T-helper 1 cell treated with Interleukin-12 subunit alpha and Interleukin-12 subunit beta and Interleukin-4 antibody, amounts not matched to agents 30 μg/mL and 1 μg/mL, for 36 hours (primary cell): ENCODE measurements at regions not wholly inside any gene's neighbourhood (a gene's known extent, or its start where the extent isn't known, plus 50 kb on each side); places are given as distances from the start of the nearest gene placed in this dataset.
"Not testable (repeated sequence)": the region's sequence is repeated elsewhere in the genome, so short reads cannot be mapped to it uniquely, and the experiment has no call there.

Experiments
- H3K27ac Mint-ChIP-seq: one replicate; pipeline ENCODE4 v1.8.0; 2021; ENCODE audit warnings: mild to moderate bottlenecking, mixed read lengths
- H3K27me3 Mint-ChIP-seq: one replicate; pipeline ENCODE4 v1.8.0; 2021; ENCODE audit warnings: low read depth, mixed read lengths
- H3K36me3 Mint-ChIP-seq: one replicate; pipeline ENCODE4 v1.8.0; 2021; ENCODE audit warnings: low read depth, mixed read lengths
- H3K4me1 Mint-ChIP-seq: one replicate; pipeline ENCODE4 v1.8.0; 2021; ENCODE audit warnings: low read depth, mixed read lengths
- H3K4me3 Mint-ChIP-seq: one replicate; pipeline ENCODE4 v1.8.0; 2021; ENCODE audit warnings: mild to moderate bottlenecking, moderate library complexity, mixed read lengths
- H3K9me3 Mint-ChIP-seq: one replicate; pipeline ENCODE4 v1.8.0; 2021; ENCODE audit warnings: mixed read lengths

GRCh38 chr12:31906557-31907301 is 52.5 kb upstream of the RESF1 start:
- Mint-ChIP-seq H3K36me3 (peaks cover 37% of the 10 kb centered on the region), H3K4me1 (peaks cover 9% of the 10 kb centered on the region), H3K9me3 (peaks cover 47% of the 10 kb centered on the region), H3K4me3 (no peak overlapping the region), H3K27ac (peak overlapping the region; percentile 37), H3K27me3 (no peaks in the 10 kb centered on the region)

- H3K36me3 Mint-ChIP-seq = peaks cover 46% of the 10 kb centered on the region
- H3K27me3 Mint-ChIP-seq = no peaks in the 10 kb centered on the region
- no peak overlapping the region for H3K27ac Mint-ChIP-seq
- H3K9me3 Mint-ChIP-seq = peaks cover 50% of the 10 kb centered on the region
- H3K4me1 Mint-ChIP-seq = peaks cover 25% of the 10 kb centered on the region
- H3K4me3 Mint-ChIP-seq = no peak overlapping the region
Observed at GRCh38 chr12:31903025-31903424, 56.2 kb upstream of the RESF1 start.

DNA sequence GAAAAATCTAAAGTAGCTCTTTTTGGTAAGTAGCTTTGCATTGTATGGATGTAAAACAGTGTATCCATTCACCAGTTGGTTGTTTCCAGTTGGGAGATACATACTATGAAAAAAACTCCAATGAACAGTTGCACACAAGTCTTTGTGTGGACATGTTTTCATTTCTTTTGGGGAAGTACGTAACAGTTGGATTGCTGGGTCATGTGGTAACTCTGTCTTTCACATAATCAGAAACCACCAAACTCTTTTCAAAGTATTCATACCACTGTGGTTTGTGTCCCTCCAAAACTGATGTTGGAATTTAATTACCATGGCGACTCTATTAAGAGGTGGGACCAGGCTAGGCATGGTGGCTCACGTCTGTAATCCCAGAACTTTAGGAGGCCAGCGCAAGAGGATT is 58.9 kb upstream of the RESF1 start:
- H3K36me3 Mint-ChIP-seq = peaks cover 47% of the 10 kb centered on the region
- H3K27me3 Mint-ChIP-seq = no peaks in the 10 kb centered on the region
- peaks cover 48% of the 10 kb centered on the region for H3K9me3 Mint-ChIP-seq
- peak overlapping the region; percentile 31 for H3K27ac Mint-ChIP-seq
- H3K4me1 Mint-ChIP-seq = peaks cover 37% of the 10 kb centered on the region
- no peak overlapping the region for H3K4me3 Mint-ChIP-seq

DNA sequence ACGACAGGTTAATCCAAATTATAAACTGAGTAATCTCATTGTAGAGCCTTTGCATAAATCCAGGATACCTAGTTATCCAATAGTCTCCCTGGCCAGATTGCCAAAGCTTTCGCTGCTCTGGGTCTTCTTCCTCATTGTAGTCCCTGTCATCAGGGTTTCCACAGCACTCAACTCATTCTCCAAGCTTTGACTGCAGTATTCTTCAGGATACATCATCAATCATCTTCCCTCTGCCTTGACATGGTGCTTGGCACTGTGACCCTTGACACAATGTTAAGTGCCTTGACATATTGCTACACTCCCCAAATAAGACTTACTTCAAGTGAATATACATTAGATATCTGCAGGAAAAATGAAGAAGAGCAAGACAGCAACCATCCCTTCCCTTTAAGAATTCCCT is 60.1 kb upstream of the RESF1 start:
- Mint-ChIP-seq H3K9me3 (peaks cover 55% of the 10 kb centered on the region), H3K36me3 (peaks cover 52% of the 10 kb centered on the region), H3K4me1 (peaks cover 42% of the 10 kb centered on the region), H3K4me3 (no peak overlapping the region), H3K27me3 (no peaks in the 10 kb centered on the region), H3K27ac (peak overlapping the region; percentile 53)

DNA sequence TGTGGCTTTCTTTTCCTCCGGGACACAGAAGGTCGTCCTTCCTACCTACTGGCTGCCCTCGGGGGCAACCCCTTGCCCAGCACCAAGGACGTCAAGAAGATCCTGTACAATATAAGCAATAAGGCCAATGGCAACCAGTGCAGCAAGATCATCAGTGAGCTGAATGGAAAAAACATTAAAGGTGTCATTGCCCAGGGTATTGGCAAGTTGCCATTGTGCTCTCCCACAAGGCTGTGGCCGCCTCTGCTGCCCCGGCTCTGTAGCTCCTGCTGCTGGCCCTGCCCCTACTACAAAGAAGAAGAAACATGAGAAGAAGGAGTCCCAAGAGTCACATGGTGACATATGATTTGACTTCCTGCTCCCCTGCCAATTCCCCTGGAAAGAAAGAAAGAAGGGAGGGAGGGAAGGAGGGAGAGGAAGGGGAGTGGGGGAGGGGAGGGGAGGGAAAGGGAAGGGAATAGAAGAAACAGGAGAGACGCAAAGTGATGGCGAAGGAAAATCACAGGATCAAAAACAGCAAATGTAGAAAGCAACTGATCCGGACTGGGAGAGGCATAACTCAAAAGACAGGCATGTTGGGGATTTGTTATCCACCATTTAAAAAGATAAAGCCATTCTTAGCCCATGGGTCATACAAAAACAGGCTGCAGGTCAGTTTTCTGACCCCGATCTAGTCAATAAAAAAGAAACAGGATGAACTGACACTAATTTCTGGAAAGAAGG is 61.3 kb upstream of the RESF1 start:
- Mint-ChIP-seq H3K4me3 (peak overlapping the region; percentile 63), H3K4me1 (peaks cover 42% of the 10 kb centered on the region), H3K27me3 (no peaks in the 10 kb centered on the region), H3K36me3 (peaks cover 55% of the 10 kb centered on the region), H3K9me3 (peaks cover 58% of the 10 kb centered on the region), H3K27ac (peak overlapping the region; percentile 97)

GRCh38 chr12:31897092-31897491 is 62.1 kb upstream of the RESF1 start:
- H3K9me3 Mint-ChIP-seq = peaks cover 62% of the 10 kb centered on the region
- H3K27me3 Mint-ChIP-seq = not testable (repeated sequence)
- peak overlapping the region; percentile 79 for H3K4me3 Mint-ChIP-seq
- H3K27ac Mint-ChIP-seq = peak overlapping the region; percentile 97
- H3K36me3 Mint-ChIP-seq = peaks cover 59% of the 10 kb centered on the region
- peaks cover 45% of the 10 kb centered on the region for H3K4me1 Mint-ChIP-seq

DNA sequence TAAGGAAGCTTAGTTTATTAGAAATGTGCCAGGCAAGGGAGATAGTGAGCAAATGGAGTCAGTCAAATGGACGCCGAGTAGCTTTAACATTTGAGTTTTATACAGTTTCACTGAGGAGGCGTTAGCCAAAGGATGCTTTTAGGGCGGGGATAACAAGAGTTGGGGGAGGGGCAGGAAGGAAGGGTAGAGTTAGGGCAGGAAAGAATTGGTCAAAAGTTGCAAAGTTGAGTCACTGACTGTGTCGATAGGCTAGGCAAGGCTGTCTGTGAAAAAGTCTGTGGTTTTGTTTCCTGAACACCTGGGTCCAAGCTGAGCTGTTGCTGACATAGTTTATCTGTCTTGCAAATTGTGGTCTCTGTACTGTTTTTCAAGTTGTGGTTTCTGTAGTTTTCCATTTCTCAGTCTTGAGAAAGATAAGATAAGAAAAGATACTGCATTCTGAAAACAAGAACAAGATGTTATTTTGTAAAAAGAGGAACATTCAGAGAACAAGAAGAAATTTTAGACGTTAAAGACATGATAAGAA is 62.6 kb upstream of the RESF1 start:
- H3K4me1 Mint-ChIP-seq = peaks cover 45% of the 10 kb centered on the region
- peaks cover 63% of the 10 kb centered on the region for H3K9me3 Mint-ChIP-seq
- H3K27ac Mint-ChIP-seq = peak overlapping the region; percentile 97
- peak overlapping the region; percentile 79 for H3K4me3 Mint-ChIP-seq
- H3K36me3 Mint-ChIP-seq = peaks cover 60% of the 10 kb centered on the region
- no peaks in the 10 kb centered on the region for H3K27me3 Mint-ChIP-seq

GRCh38 chr12:31895449-31896150 is 63.6 kb upstream of the RESF1 start:
- Mint-ChIP-seq H3K4me1 (peaks cover 52% of the 10 kb centered on the region), H3K36me3 (peaks cover 66% of the 10 kb centered on the region), H3K27me3 (no peaks in the 10 kb centered on the region), H3K4me3 (peak overlapping the region; percentile 69), H3K9me3 (peaks cover 61% of the 10 kb centered on the region), H3K27ac (peak overlapping the region; percentile 97)

DNA sequence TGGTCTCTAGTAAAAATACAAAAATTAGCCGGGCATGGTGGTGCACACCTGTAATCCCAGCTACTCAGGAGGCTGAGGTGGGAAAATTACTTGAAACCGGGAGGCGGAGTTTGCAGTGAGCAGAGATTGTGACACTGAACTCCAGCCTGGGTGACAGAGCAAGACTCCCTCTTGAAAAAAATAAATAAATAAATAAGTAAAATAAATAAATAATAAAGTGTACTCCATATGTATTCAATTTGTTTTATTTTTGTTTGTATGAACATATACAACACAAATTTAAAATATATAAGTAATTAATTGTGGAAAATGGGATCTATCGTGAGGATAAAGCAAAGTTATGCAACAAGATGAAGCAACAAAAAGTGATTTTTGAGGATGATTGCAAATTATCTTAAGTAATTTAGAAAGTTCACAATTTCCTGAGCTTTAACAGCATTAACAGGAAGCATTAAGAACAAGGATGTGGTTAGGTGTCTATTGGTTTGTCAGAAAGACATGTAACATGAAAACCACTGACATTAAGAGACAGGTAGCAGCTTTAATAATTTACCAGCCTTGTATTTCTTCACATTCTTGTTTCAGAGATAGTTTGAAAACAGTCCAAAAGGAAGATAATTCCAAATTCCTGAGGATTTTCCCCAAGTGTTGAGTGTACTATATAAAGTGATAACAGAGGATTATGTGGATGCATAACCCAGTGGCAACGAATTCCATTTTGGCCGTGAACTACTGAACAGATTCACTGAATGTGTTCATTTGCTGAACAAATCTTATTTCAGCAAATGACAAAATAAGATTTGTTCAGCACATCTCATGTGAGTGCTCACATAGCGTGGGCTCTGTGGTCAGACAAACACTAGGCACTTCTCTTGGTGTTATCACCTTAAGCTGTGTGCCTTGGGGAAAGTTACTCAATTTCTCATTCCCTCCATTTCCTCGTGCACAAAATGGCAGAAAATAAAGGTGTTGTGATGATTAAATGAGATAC is 68.6 kb upstream of the RESF1 start:
- H3K9me3 Mint-ChIP-seq = peaks cover 62% of the 10 kb centered on the region
- H3K36me3 Mint-ChIP-seq = peaks cover 60% of the 10 kb centered on the region
- H3K4me1 Mint-ChIP-seq = peaks cover 32% of the 10 kb centered on the region
- peak overlapping the region; percentile 70 for H3K4me3 Mint-ChIP-seq
- peak overlapping the region; percentile 85 for H3K27ac Mint-ChIP-seq
- no peaks in the 10 kb centered on the region for H3K27me3 Mint-ChIP-seq

- peaks cover 23% of the 10 kb centered on the region for H3K4me1 Mint-ChIP-seq
- H3K4me3 Mint-ChIP-seq = no peak overlapping the region
- H3K36me3 Mint-ChIP-seq = peaks cover 51% of the 10 kb centered on the region
- H3K27me3 Mint-ChIP-seq = no peaks in the 10 kb centered on the region
- peaks cover 58% of the 10 kb centered on the region for H3K9me3 Mint-ChIP-seq
- peak overlapping the region; percentile 70 for H3K27ac Mint-ChIP-seq
Observed at GRCh38 chr12:31887109-31887811, 72.0 kb upstream of the RESF1 start.

GRCh38 chr12:31882682-31883081 is 76.5 kb upstream of the RESF1 start:
- H3K4me1 Mint-ChIP-seq, H3K27ac Mint-ChIP-seq, H3K27me3 Mint-ChIP-seq, H3K4me3 Mint-ChIP-seq: not testable (repeated sequence)
- peaks cover 35% of the 10 kb centered on the region for H3K36me3 Mint-ChIP-seq
- peaks cover 52% of the 10 kb centered on the region for H3K9me3 Mint-ChIP-seq

DNA sequence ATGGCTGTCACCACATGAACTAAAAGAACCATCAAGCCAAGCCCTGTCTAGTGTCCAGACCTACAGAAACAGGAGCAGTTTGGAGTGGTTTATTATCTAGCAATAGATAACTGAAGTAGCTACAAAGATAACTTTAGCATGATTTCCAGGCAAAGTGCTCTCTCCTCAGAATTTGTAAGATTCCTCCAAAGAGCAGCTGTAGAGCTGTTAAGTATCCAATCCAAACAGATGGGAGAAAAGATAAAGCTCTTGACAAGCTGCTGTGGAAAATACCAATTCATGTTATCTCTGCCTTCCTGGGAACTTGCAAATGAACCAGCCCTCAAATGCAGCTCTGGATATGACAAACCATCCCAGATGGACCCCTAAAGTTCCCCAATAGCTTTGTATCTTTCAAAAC is 78.9 kb upstream of the RESF1 start:
- H3K4me3 Mint-ChIP-seq = no peak overlapping the region
- H3K27me3 Mint-ChIP-seq = no peaks in the 10 kb centered on the region
- H3K9me3 Mint-ChIP-seq = peaks cover 30% of the 10 kb centered on the region
- H3K27ac Mint-ChIP-seq = no peak overlapping the region
- peaks cover 23% of the 10 kb centered on the region for H3K36me3 Mint-ChIP-seq
- peaks cover 9% of the 10 kb centered on the region for H3K4me1 Mint-ChIP-seq

- H3K4me3 Mint-ChIP-seq = no peak overlapping the region
- peaks cover 24% of the 10 kb centered on the region for H3K36me3 Mint-ChIP-seq
- H3K27ac Mint-ChIP-seq = no peak overlapping the region
- no peaks in the 10 kb centered on the region for H3K27me3 Mint-ChIP-seq
- H3K4me1 Mint-ChIP-seq = peaks cover 22% of the 10 kb centered on the region
- H3K9me3 Mint-ChIP-seq = peaks cover 27% of the 10 kb centered on the region
Observed at GRCh38 chr12:31877884-31878283, 81.3 kb upstream of the RESF1 start.
